OCI-LY3 (cell line): ENCODE measurements at regions not wholly inside any gene's neighbourhood (a gene's known extent, or its start where the extent isn't known, plus 50 kb on each side); places are given as distances from the start of the nearest gene placed in this dataset.

Source experiments
- H2AFZ ChIP-seq: fragments of 200-600, 300-600 bp; shearing (Covaris generic); 2 replicates; pipeline ENCODE4 v1.6.0; 2014; ENCODE audit warnings: antibody characterized with exemption, low read depth, low read length
- H3K27ac ChIP-seq: fragments of 200-600, 300-600 bp; sonication (generic); 2 replicates; pipeline ENCODE4 v1.5.1; 2014; ENCODE audit warnings: mild to moderate bottlenecking, low read length, moderate library complexity, mixed read lengths
- H3K27me3 ChIP-seq: fragments of 200-600, 300-600 bp; sonication (generic); 2 replicates; pipeline ENCODE4 v1.6.1; 2014; ENCODE audit warnings: low read depth, low read length, mixed read lengths
- H3K36me3 ChIP-seq: fragments of 200-600, 300-600 bp; sonication (generic); replicated peaks from 2 replicates; pipeline ENCODE3; 2014; ENCODE audit warnings: low read depth, low read length, mixed read lengths
- H3K4me1 ChIP-seq: fragments of 300-600, 200-600 bp; sonication (generic); 2 replicates; pipeline ENCODE4 v1.6.1; 2014; ENCODE audit warnings: low read length, mixed read lengths
- H3K4me2 ChIP-seq: fragments of 200-600, 300-600 bp; sonication (generic); 2 replicates; pipeline ENCODE4 v1.6.1; 2014; ENCODE audit warnings: low read length, mixed read lengths
- H3K4me3 ChIP-seq: fragments of 300-600, 200-600 bp; sonication (generic); 2 replicates; pipeline ENCODE4 v1.5.1; 2014; ENCODE audit warnings: antibody characterized with exemption, mild to moderate bottlenecking, low read length, moderate library complexity
- H3K79me2 ChIP-seq: fragments of 300-600, 200-600 bp; shearing (Covaris generic); 2 replicates; pipeline ENCODE4 v1.6.1; 2014; ENCODE audit warnings: mild to moderate bottlenecking, low read length, mixed read lengths
- H3K9ac ChIP-seq: fragments of 300-600, 200-600 bp; shearing (Covaris generic); 2 replicates; pipeline ENCODE4 v1.6.0; 2014; ENCODE audit warnings: mild to moderate bottlenecking, low read length, moderate library complexity
- H3K9me3 ChIP-seq: fragments of 200-600, 300-600 bp; shearing (Covaris generic); 2 replicates; pipeline ENCODE4 v1.6.1; 2014; ENCODE audit warnings: low read length, mixed read lengths; ENCODE audit not compliant: insufficient read depth
- H4K20me1 ChIP-seq: fragments of 200-600, 300-600 bp; sonication (generic); 2 replicates; pipeline ENCODE4 v1.6.1; 2016; ENCODE audit warnings: low read length, mixed read lengths; ENCODE audit not compliant: insufficient read depth
- CTCF ChIP-seq: fragments of 200-600, 300-600 bp; sonication (generic); IDR thresholded peaks from 2 replicates; pipeline ENCODE4 v1.5.1; 2014; ENCODE audit warnings: antibody characterized with exemption, low read length, low read depth
- EZH2phosphoT487 ChIP-seq: fragments of 200-600 bp; shearing (Covaris generic); IDR thresholded peaks from 2 replicates; pipeline ENCODE4 v1.6.1; 2018; ENCODE audit warnings: antibody characterized with exemption, mixed run types, low read depth

DNA sequence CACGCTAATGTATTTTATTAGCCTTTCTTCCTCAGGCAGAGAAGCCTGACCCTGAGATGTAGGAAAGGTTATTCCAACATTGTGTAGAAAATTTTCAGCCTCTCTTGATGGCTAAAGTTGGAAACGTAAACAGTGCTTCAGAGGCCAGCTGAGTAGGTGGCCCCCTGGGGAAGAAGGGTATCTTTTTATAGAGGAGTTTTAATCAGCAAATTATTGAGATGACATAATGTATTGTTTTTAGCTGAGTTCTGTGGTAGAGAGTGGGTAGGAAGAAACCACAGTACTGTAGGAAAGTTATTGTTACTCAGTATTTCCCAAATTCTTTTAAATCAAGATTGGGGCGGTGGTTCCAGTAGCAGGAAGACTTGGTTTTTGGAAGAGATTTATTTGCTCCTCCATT is 268.8 kb downstream of the DLEU7 start:
- no peak overlapping the region for H3K27ac ChIP-seq
- no peak for TF ChIP-seq EZH2phosphoT487
- TF ChIP-seq CTCF = no peak
- no peak overlapping the region for H3K4me2 ChIP-seq

DNA sequence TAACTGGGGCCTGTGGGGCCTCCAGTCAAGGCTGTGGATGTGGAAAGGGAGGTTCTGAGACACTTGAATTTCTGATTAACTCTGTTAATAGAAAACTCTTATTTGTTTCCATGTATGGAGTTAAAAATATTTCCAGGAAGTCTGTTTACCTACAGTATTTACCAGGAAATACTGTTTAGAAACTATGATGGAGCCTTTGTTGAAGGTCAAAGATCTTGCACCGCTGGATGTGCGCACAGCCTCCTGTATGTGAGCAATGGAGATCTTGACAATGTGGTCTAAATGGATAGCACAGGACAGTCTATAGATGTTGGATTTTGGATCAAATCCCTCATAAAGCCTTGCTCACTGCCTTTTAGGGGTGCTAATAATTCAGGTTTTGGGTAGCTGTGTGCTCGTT is 268.4 kb downstream of the DLEU7 start:
- Histone ChIP-seq H3K79me2 (no peaks in the 10 kb centered on the region), H3K27me3 (no peaks in the 10 kb centered on the region), H3K4me3 (no peak overlapping the region), H3K27ac (no peak overlapping the region), H3K36me3 (no peaks in the 10 kb centered on the region), H3K9ac (no peak overlapping the region), H3K4me1 (no peaks in the 10 kb centered on the region), H3K4me2 (no peak overlapping the region), H4K20me1 (no peaks in the 10 kb centered on the region), H2AFZ (no peak overlapping the region), H3K9me3 (no peaks in the 10 kb centered on the region)
- TF ChIP-seq CTCF (no peak), EZH2phosphoT487 (no peak)

More for the DNA sequence above, 268.8 kb downstream of the DLEU7 start:
- Histone ChIP-seq H3K9me3 (no peaks in the 10 kb centered on the region), H4K20me1 (no peaks in the 10 kb centered on the region), H3K36me3 (no peaks in the 10 kb centered on the region), H2AFZ (no peak overlapping the region), H3K4me1 (no peaks in the 10 kb centered on the region), H3K27me3 (no peaks in the 10 kb centered on the region), H3K4me3 (no peak overlapping the region), H3K79me2 (no peaks in the 10 kb centered on the region), H3K9ac (no peak overlapping the region)

- Histone ChIP-seq H4K20me1 (no peaks in the 10 kb centered on the region), H3K4me1 (no peaks in the 10 kb centered on the region), H3K4me3 (no peak overlapping the region), H3K79me2 (no peaks in the 10 kb centered on the region), H3K4me2 (no peak overlapping the region), H3K36me3 (no peaks in the 10 kb centered on the region), H3K9me3 (no peaks in the 10 kb centered on the region), H3K27me3 (no peaks in the 10 kb centered on the region), H2AFZ (no peak overlapping the region), H3K27ac (no peak overlapping the region), H3K9ac (no peak overlapping the region)
- no peak for TF ChIP-seq CTCF
- no peak for TF ChIP-seq EZH2phosphoT487
Observed at GRCh38 chr13:50576156-50576555, 267.3 kb downstream of the DLEU7 start.

DNA sequence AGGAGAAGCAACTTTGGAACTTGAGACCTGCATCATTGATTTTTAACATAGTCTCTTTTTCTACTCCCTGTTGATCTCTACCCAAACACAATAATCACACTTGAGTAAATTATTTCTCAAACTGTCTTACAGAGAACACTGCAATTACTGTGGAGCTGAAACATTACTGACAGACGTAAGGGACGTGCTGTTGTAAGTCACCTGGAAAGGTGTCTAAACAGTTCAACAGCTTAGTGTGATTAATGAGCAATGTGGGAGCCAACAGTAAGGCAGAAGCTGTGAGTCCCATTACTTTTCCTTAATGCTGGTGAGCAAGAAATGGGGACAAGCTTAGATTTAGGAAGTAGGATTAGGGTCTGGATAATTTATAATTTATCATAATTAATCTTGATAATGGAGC is 265.7 kb downstream of the DLEU7 start:
- Histone ChIP-seq H3K79me2 (no peaks in the 10 kb centered on the region), H3K27ac (no peak overlapping the region), H3K9ac (no peak overlapping the region), H4K20me1 (no peaks in the 10 kb centered on the region), H2AFZ (no peak overlapping the region), H3K27me3 (no peaks in the 10 kb centered on the region), H3K36me3 (no peaks in the 10 kb centered on the region), H3K9me3 (no peaks in the 10 kb centered on the region), H3K4me2 (no peak overlapping the region), H3K4me3 (no peak overlapping the region), H3K4me1 (no peaks in the 10 kb centered on the region)
- no peak for TF ChIP-seq CTCF
- TF ChIP-seq EZH2phosphoT487 = no peak
